Activated CD4-positive, alpha-beta memory T cell treated with anti-CD3 and anti-CD28 coated beads, Interleukin-2, amount 10 ng/mL, durations not matched to agents 7 days and 5 days (primary cell): ENCODE measurements at regions not wholly inside any gene's neighbourhood (a gene's known extent, or its start where the extent isn't known, plus 50 kb on each side); places are given as distances from the start of the nearest gene placed in this dataset.
"Not testable (repeated sequence)": the region's sequence is repeated elsewhere in the genome, so short reads cannot be mapped to it uniquely, and the experiment has no call there.

Experiments used
- CTCF ChIA-PET: fragments of 350-600 bp; sonication (Branson Sonifier 250); formaldehyde crosslinking; loops from one replicate; lab custom pipeline; 2021; ENCODE audit warnings: antibody characterized with exemption, inconsistent platforms; lab: Charles Lee
- POLR2A ChIA-PET: fragments of 350-600 bp; sonication (Branson Sonifier 250); formaldehyde crosslinking; loops from one replicate; lab custom pipeline; 2021; ENCODE audit warnings: antibody characterized with exemption; lab: Charles Lee
- DNase-seq: peaks from one replicate; pipeline ENCODE4 v3.0.0-alpha.2; 2020
- H3K27ac Mint-ChIP-seq: one replicate; pipeline ENCODE4 v1.8.0; 2021; ENCODE audit warnings: mild to moderate bottlenecking, mixed read lengths
- H3K27me3 Mint-ChIP-seq: one replicate; pipeline ENCODE4 v1.8.0; 2021; ENCODE audit warnings: mixed read lengths
- H3K36me3 Mint-ChIP-seq: one replicate; pipeline ENCODE4 v1.8.0; 2021; ENCODE audit warnings: low read depth, mixed read lengths
- H3K4me1 Mint-ChIP-seq: one replicate; pipeline ENCODE4 v1.8.0; 2021; ENCODE audit warnings: mixed read lengths
- H3K4me3 Mint-ChIP-seq: one replicate; pipeline ENCODE4 v1.8.0; 2021; ENCODE audit warnings: mild to moderate bottlenecking, mixed read lengths
- H3K9me3 Mint-ChIP-seq: one replicate; pipeline ENCODE4 v1.8.0; 2021; ENCODE audit warnings: mixed read lengths

DNA sequence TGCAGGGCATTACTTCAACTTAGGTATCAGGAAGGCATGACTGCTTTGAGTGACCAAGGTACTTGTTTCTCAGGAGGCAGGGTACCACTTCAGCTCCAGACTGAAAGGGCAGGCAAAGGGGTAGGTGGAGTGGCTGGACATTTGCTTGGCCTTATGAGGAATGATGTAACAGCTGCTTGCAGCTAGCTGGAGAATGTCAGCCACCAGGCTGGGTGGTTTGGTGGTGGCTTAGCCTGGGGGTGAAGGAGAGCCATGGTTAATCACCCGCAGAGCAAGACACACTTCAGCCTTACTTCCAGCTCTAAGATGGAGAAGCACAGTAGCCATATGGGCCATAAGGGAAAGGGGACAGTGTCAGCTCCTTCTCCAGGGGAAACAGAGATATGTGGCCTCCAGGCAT, 146.1 kb downstream of the APIP start:
- H3K27ac Mint-ChIP-seq = no peak overlapping the region
- H3K9me3 Mint-ChIP-seq = no peaks in the 10 kb centered on the region
- no peak overlapping the region for H3K4me3 Mint-ChIP-seq
- ChIA-PET POLR2A (no interaction called here), CTCF (interaction anchor here (1.5 kb wide), 1 partner anchor 187 kb away, joined by 3 read pairs; no protein-coding TSS in a partner anchor)
- no peak for DNase-seq
- H3K27me3 Mint-ChIP-seq = peaks cover 26% of the 10 kb centered on the region
- H3K36me3 Mint-ChIP-seq = no peaks in the 10 kb centered on the region
- no peaks in the 10 kb centered on the region for H3K4me1 Mint-ChIP-seq

DNA sequence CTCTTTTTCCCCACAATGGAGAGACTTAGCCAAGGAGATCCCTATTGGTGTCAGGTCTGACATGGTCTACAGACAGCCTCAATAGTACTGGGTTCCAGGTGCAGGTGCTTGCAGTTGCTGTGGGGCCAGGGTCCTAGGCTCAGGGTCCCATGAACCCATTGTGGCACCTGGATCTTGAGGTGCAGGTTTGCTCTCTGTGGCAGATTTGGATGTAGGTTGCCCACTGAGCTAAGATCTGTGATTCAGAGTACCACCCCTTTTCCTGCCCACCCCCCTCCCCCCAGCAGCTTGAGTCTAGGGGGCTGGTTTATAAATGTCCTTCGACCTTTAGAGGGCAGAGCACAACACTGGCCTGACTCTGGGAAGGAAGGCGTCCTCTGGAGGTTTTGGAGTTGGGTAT, 147.0 kb downstream of the APIP start:
- H3K27me3 Mint-ChIP-seq = peaks cover 20% of the 10 kb centered on the region
- H3K27ac Mint-ChIP-seq = no peak overlapping the region
- ChIA-PET POLR2A (no interaction called here), CTCF (no interaction called here)
- H3K4me1 Mint-ChIP-seq = no peaks in the 10 kb centered on the region
- no peaks in the 10 kb centered on the region for H3K36me3 Mint-ChIP-seq
- H3K9me3 Mint-ChIP-seq = no peaks in the 10 kb centered on the region
- no peak overlapping the region for H3K4me3 Mint-ChIP-seq
- DNase-seq = no peak

DNA sequence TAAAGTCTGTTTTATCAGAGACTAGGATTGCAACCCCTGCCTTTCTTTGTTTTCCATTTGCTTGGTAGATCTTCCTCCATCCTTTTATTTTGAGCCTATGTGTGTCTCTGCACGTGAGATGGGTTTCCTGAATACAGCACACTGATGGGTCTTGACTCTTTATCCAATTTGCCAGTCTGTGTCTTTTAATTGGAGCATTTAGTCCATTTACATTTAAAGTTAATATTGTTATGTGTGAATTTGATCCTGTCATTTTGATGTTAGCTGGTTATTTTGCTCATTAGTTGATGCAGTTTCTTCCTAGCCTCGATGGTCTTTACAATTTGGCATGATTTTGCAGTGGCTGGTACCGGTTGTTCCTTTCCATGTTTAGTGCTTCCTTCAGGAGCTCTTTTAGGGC, 141.7 kb downstream of the EHF start:
- H3K4me1 Mint-ChIP-seq = not testable (repeated sequence)

DNA sequence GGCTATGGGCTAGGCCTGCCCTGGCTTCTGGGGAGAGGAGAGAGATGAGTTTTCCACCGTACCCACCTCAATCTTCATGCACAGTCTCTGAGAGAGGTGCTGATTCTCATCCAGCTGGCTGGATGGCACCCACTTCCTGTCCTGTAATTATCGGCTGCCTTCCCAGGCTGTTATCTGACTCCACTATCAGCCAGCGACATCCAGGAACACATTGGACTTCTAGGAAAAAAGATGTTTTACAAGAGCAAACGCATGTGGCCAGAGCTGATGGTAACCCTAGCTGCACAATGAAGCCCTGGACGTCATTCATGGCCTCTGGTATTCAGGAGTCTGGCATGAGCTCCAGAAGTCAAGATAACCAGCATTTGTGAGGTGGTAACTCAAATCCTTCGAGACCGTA, 137.4 kb downstream of the EHF start:
- POLR2A ChIA-PET = no interaction called here

More for the DNA sequence above, 141.7 kb downstream of the EHF start:
- H3K36me3 Mint-ChIP-seq, H3K9me3 Mint-ChIP-seq, H3K4me3 Mint-ChIP-seq, H3K27ac Mint-ChIP-seq, CTCF ChIA-PET, POLR2A ChIA-PET, DNase-seq: not testable (repeated sequence)
- peaks cover 16% of the 10 kb centered on the region for H3K27me3 Mint-ChIP-seq

DNA sequence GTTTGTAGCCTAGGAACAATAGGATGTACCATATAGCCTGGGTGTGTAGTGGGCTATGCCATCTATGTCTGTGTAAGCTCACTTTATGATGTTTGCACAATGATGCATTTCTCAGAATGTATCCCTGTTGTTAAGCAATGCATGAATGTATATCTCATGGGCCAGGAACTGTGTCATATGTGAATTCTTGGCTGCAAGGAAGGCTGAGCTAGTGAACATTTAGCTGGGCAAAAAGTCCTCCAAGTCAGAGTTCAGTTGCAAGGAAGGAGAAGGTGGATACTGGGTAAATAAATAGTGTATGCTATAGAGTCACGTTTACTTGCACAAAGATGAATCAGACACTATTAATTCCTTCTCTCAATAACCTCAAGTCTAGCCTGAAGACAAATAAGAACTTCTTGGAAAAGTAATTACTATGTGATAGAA, 136.1 kb downstream of the EHF start:
- POLR2A ChIA-PET = no interaction called here
- Mint-ChIP-seq H3K4me3 (no peak overlapping the region), H3K36me3 (no peaks in the 10 kb centered on the region), H3K9me3 (no peaks in the 10 kb centered on the region), H3K27me3 (peaks cover 20% of the 10 kb centered on the region), H3K4me1 (no peaks in the 10 kb centered on the region), H3K27ac (no peak overlapping the region)
- DNase-seq = no peak
- CTCF ChIA-PET = no interaction called here

More for the DNA sequence above, 137.4 kb downstream of the EHF start:
- no peak for DNase-seq
- peaks cover 18% of the 10 kb centered on the region for H3K27me3 Mint-ChIP-seq
- H3K9me3 Mint-ChIP-seq = no peaks in the 10 kb centered on the region
- H3K27ac Mint-ChIP-seq = no peak overlapping the region
- CTCF ChIA-PET = no interaction called here
- H3K36me3 Mint-ChIP-seq = no peaks in the 10 kb centered on the region
- no peaks in the 10 kb centered on the region for H3K4me1 Mint-ChIP-seq
- H3K4me3 Mint-ChIP-seq = no peak overlapping the region

DNA sequence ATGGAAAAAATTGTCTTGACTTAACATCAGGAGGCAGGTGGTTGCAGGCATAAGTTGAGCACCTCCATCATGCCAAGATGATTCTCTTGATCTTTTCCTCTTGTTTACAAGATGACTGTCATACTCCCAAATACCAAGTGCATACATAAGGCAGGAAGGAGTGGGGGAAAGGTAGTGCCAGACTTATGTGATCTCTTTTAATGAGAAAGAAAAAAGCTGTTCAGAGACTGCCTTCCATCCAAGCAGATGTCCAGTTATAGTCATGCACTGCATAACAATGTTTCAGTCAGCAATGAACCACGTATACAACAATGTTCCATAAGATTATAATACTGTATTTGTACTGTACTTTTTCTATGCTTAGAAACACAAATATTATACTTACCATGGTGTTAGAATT, 135.7 kb downstream of the EHF start:
- H3K36me3 Mint-ChIP-seq = no peaks in the 10 kb centered on the region
- POLR2A ChIA-PET = no interaction called here
- peaks cover 23% of the 10 kb centered on the region for H3K27me3 Mint-ChIP-seq
- CTCF ChIA-PET = no interaction called here
- DNase-seq = no peak
- H3K27ac Mint-ChIP-seq = no peak overlapping the region
- no peak overlapping the region for H3K4me3 Mint-ChIP-seq
- no peaks in the 10 kb centered on the region for H3K9me3 Mint-ChIP-seq
- no peaks in the 10 kb centered on the region for H3K4me1 Mint-ChIP-seq

DNA sequence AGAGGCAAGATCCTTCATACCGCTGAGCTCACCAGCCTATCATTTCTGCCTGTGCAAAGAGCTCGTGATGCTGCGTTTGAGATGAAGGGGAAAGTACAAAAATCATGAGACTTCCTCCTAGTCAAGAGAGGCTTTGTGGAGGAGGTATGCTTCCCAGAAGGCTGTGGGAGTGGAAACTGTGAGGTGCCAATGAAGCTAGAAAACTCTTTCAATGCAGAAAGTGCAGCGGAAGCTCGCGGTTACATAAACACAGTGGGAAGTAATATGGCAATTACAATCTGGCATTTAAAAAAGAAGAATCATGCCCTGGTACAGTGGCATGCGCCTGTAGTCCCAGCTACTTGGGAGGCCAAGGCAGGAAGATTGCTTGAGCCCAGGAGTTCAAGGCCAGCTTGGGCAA, 134.8 kb downstream of the EHF start:
- Mint-ChIP-seq H3K27ac (no peak overlapping the region), H3K27me3 (peaks cover 24% of the 10 kb centered on the region), H3K4me3 (no peak overlapping the region), H3K9me3 (no peaks in the 10 kb centered on the region), H3K4me1 (no peaks in the 10 kb centered on the region), H3K36me3 (no peaks in the 10 kb centered on the region)
- no peak for DNase-seq
- CTCF ChIA-PET = no interaction called here
- POLR2A ChIA-PET = no interaction called here

DNA sequence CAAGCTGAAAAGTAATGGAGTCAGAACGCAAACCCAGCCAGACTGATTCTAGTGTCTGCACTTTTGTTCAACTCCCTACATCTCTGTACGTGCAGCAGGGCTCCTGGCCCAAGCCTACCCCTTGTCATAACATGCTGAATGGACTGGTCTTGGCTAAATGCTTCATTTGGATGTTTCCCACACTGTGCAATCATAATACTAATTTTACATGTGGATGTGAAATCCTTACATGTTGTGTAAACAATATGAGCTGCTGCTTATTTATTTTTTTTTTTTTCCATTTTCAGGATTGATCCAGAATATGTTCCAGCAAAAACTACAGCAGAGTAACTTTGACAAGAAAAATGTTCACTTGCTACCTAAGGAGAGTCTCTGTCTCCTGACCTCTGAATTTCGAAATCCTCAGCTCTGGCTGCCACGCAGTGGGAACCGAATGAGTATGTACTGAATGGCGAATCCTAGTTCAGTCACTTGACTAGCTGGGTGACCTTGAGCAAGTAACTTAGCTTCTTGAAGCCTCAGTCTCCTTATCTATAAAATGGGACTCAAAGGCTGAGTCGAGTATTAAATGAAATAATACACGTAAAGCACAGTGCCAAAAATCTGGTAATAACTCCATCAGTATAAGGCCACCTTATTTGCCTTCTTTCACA, 133.4 kb downstream of the EHF start:
- Mint-ChIP-seq H3K27ac (no peak overlapping the region), H3K4me3 (no peak overlapping the region)

DNA sequence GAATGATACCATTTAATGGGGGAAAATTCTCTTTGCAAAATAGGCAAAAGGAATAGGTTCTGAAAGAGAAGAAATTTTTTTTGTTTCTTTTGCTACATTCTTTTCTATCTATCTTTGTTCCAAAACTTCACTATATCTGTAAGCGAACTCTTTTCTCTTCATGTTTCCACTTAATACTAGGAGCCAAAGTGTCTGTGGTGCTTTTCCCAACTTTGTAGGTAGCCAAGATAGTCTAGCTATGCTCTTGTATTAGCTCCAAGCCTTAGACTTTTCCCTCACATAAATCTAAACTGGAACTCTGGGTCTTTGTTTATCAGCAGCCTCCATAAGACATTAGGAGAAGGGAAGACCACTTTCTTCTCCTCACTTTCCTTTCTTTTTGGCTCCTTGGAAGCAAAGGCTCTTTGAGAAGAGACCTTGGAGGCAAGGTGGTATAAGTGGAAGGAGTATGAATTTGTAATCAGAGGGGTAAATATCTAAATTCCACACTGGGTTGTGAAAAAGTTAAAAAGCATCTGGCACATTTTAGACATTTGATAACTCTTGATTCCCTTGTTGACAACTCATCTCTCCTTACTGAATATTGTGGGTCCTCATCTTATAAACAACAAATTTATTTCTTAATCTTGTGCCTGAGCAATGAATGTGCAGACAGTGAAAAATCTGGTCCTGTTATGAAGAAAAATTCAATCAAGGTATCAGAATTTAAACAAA, 130.0 kb downstream of the EHF start:
- Mint-ChIP-seq H3K9me3 (no peaks in the 10 kb centered on the region), H3K4me1 (no peaks in the 10 kb centered on the region), H3K27ac (no peak overlapping the region), H3K36me3 (no peaks in the 10 kb centered on the region), H3K27me3 (peaks cover 12% of the 10 kb centered on the region), H3K4me3 (no peak overlapping the region)
- CTCF ChIA-PET = no interaction called here
- POLR2A ChIA-PET = no interaction called here
- no peak for DNase-seq

More for the DNA sequence above, 133.4 kb downstream of the EHF start:
- ChIA-PET POLR2A (no interaction called here), CTCF (no interaction called here)
- peaks cover 23% of the 10 kb centered on the region for H3K27me3 Mint-ChIP-seq
- DNase-seq = no peak
- H3K36me3 Mint-ChIP-seq = no peaks in the 10 kb centered on the region
- H3K9me3 Mint-ChIP-seq = no peaks in the 10 kb centered on the region
- H3K4me1 Mint-ChIP-seq = no peaks in the 10 kb centered on the region

DNA sequence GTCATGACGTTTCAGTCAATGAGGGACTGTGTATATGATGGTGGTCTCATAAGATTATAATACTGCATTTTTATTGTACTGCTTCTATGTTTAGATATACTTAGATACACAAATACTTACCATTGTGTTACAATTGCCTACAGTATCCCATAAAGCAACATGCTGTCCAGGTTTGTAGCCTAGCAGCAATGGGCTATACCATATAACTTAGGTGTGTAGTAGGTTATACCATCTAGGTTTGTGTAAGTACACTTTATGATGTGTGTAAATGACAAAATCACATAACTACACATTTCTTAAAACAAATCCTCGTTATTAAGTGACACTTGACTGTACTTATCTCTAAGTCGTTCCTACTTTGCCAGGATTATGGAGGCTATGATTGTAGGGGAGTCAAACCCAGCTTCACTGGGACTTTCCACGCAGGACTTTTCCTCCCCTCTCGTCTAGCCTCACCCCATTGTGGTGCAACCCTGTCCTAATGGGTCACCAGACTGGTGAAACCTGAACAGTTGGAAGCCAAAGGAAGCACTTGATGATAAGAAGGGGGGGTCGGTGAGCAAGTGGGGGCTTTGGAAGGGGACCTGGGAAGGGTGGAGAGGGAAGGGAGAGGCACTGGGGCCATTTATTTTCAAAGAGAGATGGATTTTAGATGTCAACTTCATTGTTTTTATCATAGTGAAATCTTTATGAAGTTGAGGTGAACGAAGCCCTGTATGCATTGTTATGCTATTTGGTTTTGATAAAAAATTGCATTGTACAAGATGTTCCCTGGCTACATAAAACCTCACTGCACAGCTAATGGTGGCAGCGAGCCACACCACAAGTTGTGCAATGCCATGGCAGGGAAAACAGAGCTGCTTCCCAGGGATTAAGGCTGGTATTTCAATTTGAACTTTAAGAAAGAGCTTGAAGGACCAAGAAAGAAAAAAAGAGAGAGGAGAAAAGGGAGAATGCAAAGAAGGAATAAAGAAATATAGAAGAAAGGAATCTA, 129.1 kb downstream of the EHF start:
- CTCF ChIA-PET = no interaction called here
- POLR2A ChIA-PET = no interaction called here
- Mint-ChIP-seq H3K27me3 (peaks cover 15% of the 10 kb centered on the region), H3K27ac (no peak overlapping the region), H3K4me3 (no peak overlapping the region), H3K4me1 (no peaks in the 10 kb centered on the region), H3K9me3 (no peaks in the 10 kb centered on the region), H3K36me3 (no peaks in the 10 kb centered on the region)
- no peak for DNase-seq

DNA sequence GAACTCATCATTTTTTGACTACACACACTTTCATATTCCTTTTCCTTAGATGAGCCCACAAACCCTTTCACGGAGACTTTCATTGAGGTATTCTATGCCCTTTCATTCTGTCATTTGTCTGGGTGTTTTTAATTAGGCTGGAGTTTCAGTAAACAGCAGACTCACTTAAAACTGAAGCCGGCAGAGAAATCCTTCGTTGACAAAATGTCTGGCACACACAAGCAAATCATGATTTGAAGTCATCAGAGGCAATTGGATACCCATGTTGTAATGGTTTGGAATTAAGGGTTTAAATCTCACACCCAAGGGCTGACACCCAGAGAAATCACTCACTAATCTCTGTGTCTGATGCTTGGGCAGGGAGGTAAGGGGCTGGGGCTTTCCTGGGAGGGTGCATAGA, 127.1 kb downstream of the EHF start:
- ChIA-PET POLR2A (no interaction called here), CTCF (no interaction called here)
- Mint-ChIP-seq H3K4me1 (no peaks in the 10 kb centered on the region), H3K27me3 (peaks cover 7% of the 10 kb centered on the region), H3K36me3 (no peaks in the 10 kb centered on the region), H3K9me3 (no peaks in the 10 kb centered on the region), H3K4me3 (no peak overlapping the region), H3K27ac (no peak overlapping the region)
- DNase-seq = no peak

DNA sequence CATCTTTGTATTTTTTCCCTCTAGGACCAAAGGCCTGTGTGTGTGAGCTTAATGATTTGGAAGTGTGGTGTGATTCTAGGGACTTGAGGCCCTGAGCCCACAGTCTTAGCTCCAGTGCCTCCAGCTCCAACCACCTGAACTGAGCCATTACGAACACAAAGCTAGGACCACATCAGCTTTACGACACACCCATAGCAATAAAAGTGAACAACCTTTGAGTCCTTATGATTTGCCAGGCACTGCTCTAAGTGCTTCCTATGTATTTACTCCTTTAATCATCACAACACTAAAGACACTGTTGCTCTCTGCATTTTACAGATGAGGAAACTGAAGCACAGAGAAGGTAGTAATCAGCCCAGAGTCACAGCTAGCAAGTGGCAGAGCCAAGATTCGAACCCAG, 126.4 kb downstream of the EHF start:
- Mint-ChIP-seq H3K9me3 (no peaks in the 10 kb centered on the region), H3K4me1 (no peaks in the 10 kb centered on the region), H3K4me3 (no peak overlapping the region), H3K27me3 (peaks cover 10% of the 10 kb centered on the region), H3K27ac (no peak overlapping the region), H3K36me3 (no peaks in the 10 kb centered on the region)
- ChIA-PET CTCF (no interaction called here), POLR2A (no interaction called here)
- DNase-seq = no peak

DNA sequence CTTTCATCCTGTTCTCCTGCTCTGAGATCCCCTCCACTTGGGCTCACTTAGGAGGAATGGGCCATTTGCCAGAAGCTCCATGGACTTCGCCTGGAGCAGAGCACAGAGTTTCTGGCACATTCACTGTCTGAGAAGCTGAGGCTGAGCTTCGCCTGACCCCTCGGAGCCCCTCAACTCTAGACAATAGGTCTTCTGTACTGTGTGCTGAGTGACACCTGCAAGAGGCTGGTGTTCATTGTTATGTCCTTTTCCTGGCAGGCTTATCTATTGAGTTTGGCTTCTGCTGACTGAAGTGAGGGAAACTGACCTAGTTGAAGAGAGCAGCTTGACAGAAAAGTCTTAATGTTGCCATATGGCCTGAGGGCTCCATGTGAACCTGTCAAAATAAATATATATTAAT, 124.3 kb downstream of the EHF start:
- no peaks in the 10 kb centered on the region for H3K9me3 Mint-ChIP-seq
- peaks cover 25% of the 10 kb centered on the region for H3K27me3 Mint-ChIP-seq
- CTCF ChIA-PET = interaction anchor here (0.8 kb wide), 1 partner anchor 37 kb away, joined by 3 read pairs; no protein-coding TSS in a partner anchor

More for the DNA sequence above, 124.3 kb downstream of the EHF start:
- H3K4me1 Mint-ChIP-seq = no peaks in the 10 kb centered on the region
- POLR2A ChIA-PET = no interaction called here
- H3K36me3 Mint-ChIP-seq = no peaks in the 10 kb centered on the region
- no peak overlapping the region for H3K27ac Mint-ChIP-seq
- no peak for DNase-seq
- H3K4me3 Mint-ChIP-seq = no peak overlapping the region
